GM12892 (cell line): ENCODE measurements at regions not wholly inside any gene's neighbourhood (a gene's known extent, or its start where the extent isn't known, plus 50 kb on each side); places are given as distances from the start of the nearest gene placed in this dataset.
"Not testable (repeated sequence)": the region's sequence is repeated elsewhere in the genome, so short reads cannot be mapped to it uniquely, and the experiment has no call there.

ENCODE experiments used
- DNase-seq: peaks from one replicate; pipeline ENCODE4 v3.0.0; 2011; ENCODE audit not compliant: insufficient read length
- FAIRE-seq: peaks from 2 replicates; lab custom pipeline; 2011; peaks lifted over from hg19 to GRCh38; lab: Jason Lieb, UNC
- POLR2A ChIP-seq: IDR thresholded peaks from 2 replicates; pipeline ENCODE4 v1.6.1; 2011; ENCODE audit warnings: low read depth, low read length, control low read depth
- POLR2AphosphoS5 ChIP-seq: IDR thresholded peaks from 2 replicates; pipeline ENCODE4 v1.6.1; 2011; ENCODE audit warnings: low read depth, low read length, control low read depth
- TAF1 ChIP-seq: IDR thresholded peaks from 2 replicates; pipeline ENCODE4 v1.6.1; 2011; ENCODE audit warnings: low read depth, mild to moderate bottlenecking, control low read depth, low read length, borderline replicate concordance

DNA sequence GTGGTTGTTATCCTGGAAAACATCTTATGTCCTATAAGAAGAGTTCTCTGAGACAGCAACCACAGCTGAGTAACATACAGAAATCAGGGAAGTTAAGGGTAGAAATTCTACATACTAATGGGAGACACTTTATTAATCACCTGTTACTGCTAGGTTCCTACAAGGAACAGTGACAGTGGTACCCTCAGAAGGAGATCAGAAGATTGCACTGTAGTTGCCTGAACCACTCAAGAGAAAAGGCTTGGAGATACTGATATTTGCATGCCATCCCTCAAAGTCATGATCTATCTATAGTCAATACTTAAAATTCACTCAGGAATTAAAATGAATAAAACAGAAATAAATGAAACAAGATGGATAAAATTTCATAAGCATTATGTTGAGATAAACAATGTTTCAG, 136.0 kb downstream of the LMLN start:
- TF ChIP-seq POLR2A = no peak
- no peak for TF ChIP-seq POLR2AphosphoS5
- no peak for TF ChIP-seq TAF1
- DNase-seq (no peak), FAIRE-seq (no peak)

DNA sequence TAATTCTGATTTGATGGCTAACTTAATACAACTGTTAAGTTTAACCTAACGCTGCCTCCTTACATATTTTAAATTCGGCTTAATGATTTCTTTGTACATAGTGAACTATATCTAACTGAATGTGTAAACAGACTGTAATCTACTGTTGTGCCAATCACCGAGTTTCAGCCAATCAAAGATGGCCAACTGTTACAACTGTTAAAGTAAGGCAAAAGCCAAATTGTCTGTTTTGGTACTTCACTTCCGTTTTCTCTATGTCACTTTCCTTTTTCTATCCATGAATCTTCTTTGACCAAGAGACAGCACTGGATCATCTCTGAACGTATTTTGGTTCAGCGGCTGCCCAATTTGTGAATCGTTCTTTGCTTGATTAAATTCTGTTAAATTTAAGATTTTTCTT, 137.0 kb downstream of the LMLN start:
- TF ChIP-seq POLR2A = no peak
- TF ChIP-seq POLR2AphosphoS5 = no peak
- TF ChIP-seq TAF1 = no peak
- FAIRE-seq (no peak), DNase-seq (no peak)

DNA sequence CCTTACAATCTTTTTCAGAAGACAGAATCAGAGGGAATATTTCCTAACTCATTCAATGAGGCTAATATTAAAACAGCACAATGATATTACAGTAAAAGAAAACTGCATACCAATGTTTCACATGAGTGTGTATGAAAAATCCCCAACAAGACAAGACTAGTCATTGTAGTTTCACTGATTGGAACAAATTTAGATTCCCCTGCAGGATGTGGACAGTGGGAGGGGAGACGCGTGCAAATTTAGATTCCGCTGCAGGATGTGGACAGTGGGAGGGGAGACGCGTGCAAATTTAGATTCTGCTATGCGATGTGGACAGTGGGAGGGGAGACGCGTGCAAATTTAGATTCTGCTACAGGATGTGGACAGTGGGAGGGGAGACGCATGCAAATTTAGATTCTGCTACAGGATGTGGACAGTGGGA, 138.7 kb downstream of the LMLN start:
- DNase-seq, FAIRE-seq: not testable (repeated sequence)

DNA sequence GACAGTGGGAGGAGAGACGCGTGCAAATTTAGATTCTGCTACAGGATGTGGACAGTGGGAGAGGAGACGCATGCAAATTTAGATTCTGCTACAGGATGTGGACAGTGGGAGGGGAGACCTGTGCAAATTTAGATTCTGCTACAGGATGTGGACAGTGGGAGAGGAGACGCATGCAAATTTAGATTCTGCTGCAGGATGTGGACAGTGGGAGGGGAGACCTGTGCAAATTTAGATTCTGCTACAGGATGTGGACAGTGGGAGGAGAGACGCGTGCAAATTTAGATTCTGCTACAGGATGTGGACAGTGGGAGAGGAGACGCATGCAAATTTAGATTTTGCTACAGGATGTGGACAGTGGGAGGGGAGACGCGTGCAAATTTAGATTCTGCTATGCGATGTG, 143.1 kb downstream of the LMLN start:
- not testable (repeated sequence) for FAIRE-seq, DNase-seq

DNA sequence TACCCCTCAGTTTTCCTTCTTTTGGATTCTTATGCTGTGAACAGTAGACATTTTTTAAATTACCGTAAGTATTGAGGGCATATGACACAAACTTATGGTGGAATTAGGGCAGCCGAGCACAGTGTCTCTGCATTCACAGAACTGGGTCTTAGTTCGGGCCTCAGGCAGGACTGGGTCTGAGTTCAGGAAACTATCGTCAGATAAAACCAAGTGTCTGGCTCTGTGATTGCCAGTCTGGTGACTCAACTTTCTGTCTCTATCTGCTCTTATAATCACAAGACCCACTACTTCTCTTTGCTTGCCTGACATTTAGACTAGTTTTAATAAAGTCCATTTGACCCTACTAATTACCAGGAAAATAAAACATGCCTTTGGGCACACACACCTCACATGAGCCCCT, 146.2 kb downstream of the LMLN start:
- DNase-seq (no peak), FAIRE-seq (no peak)
- TF ChIP-seq TAF1 = no peak

DNA sequence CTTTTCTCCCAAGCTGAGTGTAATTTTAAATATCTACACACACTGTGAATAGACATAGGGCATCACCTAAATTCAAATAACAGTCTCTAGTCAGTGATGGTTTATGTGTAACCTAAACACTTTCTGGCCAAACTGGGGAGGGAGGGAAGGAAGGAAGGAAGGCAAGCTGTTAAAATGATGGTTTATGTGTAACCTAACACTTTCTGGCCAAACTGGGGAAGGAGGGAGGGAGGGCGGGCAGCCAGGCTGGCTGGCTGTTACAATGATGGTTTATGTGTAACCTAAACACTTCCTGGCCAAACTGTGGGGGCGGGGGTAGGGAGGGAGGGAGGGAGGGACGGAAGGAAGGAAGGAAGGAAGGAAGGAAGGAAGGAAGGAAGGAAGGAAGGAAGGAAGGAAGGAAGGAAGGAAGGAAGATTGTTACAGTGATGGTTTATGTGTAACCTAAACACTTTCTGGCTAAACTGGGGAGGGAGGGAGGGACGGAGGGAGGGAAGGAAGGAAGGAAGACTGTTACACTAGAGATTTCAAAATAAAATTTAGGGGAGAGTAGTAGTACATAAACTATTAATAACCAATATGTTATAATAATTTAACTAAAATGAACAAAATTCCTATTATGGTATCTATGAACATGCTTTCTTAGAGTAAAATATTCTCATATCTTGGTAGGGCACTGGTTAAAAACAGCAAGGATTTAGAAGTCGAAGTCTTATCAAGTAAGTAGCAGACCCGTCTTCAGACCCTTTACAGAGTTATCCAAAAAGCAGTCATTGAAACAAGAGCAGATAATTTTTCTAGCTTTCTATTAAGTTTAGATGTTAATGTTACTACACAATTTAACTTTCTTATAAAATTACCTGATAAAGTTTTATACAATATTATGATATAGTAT, 148.1 kb downstream of the LMLN start:
- DNase-seq (no peak), FAIRE-seq (no peak)
- TF ChIP-seq TAF1 (no peak), POLR2A (no peak), POLR2AphosphoS5 (no peak)

DNA sequence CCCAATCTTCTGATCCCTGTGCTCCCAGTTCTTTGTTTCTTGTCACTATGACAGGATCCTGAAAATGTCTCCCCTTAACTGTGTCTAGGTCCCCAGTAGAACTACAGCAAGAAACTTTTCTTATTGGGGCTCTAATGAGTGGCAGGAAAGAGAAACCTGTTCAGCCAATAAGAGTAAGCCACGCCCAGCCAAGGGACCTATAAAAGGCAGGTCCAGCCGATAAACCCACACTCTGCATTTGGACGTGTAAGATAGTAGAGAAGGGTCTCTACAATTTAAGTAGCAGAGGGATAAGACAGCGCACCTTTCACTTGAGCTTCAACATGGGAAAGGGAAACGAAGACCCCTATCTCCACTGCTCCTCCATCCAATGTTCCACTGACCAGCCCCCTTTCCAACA, 149.9 kb downstream of the LMLN start:
- DNase-seq (no peak), FAIRE-seq (no peak)
- TF ChIP-seq POLR2A (no peak), POLR2AphosphoS5 (no peak), TAF1 (no peak)

DNA sequence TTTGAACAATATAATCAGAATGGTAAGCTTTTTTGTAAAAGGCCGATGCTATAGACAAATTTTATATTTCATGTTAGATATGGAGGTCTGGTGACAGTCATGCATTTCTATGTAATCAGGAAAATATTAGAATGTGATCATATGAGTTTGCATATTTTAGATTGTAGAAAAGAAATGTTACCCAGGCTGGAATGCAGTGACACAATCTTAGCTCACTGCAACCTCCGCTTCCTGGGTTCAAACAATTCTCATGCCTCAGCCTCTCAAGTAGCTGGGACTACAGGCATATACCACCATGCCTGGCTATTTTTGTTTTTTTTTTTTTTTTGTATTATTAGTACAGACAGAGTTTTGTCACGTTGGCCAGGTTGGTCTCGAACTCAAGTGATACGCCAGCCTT, 152.0 kb downstream of the LMLN start:
- FAIRE-seq = no peak

DNA sequence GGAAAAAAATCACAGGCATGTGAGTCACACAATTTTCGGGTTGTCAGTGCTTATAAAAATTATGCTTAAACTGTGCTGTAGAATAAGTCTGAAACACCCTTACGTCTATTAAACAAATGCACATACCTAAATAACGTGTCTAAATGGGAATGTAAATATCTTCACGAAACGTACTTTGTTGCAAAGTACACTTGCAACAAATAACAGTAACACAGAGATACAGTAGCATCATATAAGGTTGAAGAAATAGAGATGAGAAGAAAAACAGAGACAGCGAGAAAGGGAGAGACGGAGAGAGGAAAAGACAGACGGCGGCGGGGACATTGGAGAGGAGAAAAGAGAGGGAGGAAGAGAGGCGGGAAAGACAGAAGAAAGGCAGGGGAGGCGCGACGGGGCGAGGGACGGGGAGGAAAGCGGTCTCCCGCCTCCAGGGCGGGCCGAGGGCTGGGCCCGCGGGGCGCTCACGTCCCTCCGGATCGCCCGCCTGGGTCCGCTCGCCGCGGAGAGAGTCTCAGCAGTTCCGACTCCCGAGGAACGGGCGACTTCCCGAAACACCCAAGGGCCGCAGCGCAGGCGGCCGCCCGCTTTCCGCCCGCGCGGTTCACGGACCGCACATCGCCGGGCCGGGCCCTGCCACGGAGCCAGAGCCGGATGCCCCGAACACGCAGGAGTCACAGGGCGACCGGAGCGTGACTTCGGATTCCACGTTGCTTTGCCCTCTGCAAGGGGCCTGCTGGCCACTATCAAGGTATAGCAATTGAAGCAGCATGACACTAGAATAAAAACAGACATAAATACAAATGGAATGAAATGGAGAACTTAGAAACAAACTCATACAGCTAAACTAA, 153.4 kb downstream of the LMLN start:
- FAIRE-seq = no peak
- no peak for TF ChIP-seq POLR2A
- no peak for TF ChIP-seq POLR2AphosphoS5
- no peak for TF ChIP-seq TAF1

More for the DNA sequence above, 152.0 kb downstream of the LMLN start:
- DNase-seq = no peak
- no peak for TF ChIP-seq POLR2AphosphoS5
- no peak for TF ChIP-seq TAF1
- no peak for TF ChIP-seq POLR2A

DNA sequence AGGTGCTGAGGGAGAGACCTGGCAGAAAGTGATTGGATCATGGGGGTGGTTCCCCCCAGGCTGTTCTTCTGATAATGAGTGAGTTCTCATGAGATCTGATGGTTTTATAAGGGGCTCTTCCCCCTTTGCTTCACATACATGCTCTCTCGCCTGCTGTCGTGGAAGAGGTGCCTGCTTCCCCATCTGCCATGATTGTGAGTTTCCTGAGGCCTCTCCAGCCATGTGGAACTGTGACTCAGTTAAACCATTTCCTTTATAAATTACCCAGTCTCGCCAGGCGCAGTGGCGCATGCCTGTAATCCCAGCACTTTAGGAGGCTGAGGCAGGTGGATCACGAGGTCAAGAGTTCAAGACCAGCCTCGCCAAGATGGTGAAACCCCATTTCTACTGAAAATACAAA, 154.5 kb downstream of the LMLN start:
- not testable (repeated sequence) for DNase-seq, FAIRE-seq

More for the DNA sequence above, 153.4 kb downstream of the LMLN start:
- no peak for DNase-seq

DNA sequence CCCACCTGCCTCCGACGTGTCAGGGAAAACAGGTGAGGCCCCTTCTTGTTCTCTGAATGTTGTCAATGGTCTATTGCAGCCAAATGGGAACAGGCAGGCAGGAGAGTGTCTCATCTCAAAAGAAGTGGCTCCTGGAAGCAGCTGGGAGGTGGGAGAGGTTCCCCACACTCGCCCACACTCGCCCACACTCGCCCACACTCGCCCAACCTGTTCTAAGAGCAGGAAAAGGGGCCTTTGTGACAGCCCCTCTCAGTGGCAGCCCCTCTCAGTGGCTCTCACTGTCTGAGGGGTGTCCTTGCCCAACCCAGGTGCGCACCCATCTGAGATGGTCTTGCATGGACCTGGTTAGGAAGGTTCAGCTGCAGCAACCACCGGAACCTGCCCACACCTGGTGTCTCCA, 162.2 kb downstream of the LMLN start:
- not testable (repeated sequence) for FAIRE-seq, DNase-seq

DNA sequence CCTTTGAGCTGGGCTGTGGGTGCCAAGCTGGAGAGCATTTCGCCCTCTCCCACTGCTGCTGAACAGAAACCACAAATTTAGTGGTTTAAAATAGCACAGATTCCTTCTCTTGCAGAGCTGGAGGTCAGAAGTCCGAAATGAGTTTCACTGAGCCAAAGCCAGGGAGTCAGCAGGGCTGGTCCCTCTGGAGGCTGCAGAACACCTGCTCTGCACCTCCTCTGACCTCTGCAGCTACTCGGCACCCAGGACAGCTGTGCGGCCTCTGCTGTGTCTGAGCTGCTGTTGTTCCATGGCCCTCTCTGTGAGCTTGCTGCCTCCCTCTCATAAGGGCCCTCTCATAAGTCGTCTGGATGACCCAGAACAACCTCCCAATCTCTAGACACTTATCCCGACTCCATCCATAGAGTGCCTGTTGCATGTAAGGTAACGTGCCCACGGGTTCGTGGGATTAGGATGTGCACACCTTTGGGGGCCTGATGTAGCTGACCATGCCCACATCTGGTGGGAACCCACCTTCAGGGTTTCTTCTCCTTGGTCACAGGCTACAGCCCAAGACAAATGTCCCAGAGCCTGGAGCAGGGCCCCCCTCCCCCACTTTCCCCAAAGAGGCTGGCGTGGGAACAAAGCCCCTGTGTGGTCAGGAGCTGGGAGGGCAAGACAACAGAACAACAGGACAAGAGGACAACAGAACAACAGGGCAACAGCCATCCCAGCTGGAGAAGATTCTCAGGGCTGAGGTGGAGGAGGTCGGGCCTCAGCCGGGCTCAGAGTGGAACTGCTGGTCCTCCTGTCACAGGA, 177.2 kb downstream of the LMLN start:
- not testable (repeated sequence) for FAIRE-seq, DNase-seq

DNA sequence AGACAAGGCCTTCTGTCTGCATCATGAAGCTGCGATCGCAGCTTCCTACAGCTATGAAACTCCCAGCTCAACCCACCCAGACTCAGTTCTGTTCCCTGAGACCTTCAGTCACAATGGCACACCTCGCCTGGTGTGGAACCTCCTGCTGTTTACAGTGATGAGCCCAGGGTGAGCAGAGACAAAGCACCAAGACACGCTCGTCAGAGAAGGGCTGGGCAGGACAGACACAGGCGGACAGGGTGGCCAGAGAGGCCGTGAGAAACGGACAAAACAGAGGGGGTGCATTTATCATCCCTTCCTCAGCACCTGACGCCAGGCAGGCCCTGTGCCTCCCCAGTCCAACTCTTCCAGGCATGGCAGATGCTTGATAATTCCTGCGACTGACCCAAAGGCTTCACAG, 178.2 kb downstream of the LMLN start:
- FAIRE-seq, DNase-seq: not testable (repeated sequence)

DNA sequence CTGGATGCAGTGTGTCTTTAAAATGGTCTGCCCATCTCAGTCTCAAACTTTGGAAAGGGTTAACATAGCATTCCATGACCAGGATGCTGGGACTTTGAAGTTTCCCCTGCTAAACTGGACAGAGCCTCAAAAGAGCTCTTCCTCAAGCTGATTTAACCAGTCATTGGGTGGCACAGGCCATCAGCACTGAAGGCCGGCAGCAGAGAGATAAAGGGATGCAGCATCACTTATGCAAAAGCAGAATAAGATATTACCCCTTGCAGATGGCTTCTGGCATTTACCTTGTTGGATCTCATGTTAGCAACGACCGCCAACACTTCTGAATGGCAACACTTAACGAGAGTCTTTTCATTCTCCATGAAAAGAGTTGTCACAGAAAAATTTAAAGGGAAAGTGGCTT, 179.0 kb downstream of the LMLN start:
- not testable (repeated sequence) for DNase-seq, FAIRE-seq

DNA sequence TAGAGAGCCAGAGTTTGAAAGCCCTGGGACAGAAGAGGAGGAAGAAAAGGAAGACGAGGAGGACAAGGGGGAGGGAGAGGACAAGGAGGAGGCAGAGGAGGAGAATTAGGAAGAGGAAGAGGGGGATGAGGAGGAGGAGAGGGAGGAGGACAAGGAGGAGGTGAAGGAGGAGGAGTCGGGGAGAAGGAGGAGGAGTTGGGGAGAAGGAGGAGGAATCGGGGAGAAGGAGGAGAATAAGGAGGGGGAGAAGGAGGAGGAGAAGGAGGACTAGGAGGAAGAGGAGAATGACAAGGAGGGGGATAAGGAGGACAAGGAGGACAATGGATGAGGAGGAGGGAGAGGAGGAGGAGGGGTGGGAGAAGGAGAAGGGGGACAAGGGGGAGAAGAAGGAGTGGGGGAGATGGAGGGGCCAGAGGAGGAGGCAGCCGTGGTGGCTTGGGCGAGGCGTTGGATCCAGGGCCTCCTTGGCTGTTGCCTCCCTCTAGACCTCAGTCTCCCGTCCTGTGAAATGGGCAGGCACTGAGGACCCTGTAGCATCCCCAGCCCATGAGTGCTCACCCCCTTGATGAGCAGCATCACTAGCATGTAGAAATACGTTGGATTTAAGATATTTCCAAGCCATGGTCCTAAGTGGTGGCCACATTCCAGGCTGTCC, 179.6 kb downstream of the LMLN start:
- DNase-seq, FAIRE-seq: not testable (repeated sequence)

DNA sequence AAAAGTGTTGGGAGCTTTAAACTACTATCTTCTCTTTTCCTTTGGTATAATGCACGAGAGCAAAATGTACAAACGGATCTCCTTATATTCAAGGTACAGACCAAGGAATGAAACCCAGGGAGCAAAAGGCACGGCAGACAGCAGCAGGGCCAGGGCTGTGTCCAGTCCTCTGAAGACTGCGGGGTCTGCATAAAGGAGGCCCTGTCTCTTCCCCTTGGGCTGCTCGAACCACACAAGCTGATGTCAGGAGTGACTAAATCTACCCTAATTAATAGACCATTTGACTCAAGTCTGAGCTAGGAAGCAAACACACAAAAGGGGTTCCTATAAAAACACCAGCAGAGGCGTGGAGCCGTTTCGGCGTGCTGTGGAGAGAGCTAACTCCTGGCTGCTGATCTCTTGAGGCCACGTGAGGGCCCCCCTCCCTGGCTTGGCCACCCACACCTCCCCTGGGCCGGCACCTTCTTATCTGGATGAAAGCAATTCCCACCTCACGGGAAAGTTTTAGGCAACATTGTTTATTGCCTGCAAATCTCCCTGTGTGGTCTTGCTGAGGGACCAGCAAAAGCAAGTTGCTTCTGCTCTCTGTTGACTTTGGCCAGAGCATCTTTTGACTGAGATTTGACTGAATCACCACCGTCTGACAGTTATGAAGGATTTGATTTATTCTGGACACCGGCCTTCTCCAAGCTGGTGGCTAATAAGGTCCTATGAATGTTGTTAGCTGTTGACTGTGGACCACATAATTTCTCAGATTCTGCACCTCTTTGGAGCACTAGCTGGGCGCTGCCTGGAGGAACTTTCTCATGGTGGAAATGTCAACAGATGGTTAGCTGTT, 183.5 kb downstream of the LMLN start:
- not testable (repeated sequence) for FAIRE-seq, DNase-seq
